HG02970 (cell line): ENCODE measurements at regions not wholly inside any gene's neighbourhood (a gene's known extent, or its start where the extent isn't known, plus 50 kb on each side); places are given as distances from the start of the nearest gene placed in this dataset.

Experiments
- ATAC-seq: cut with Tn5 transposase; IDR thresholded peaks from one replicate; pipeline ENCODE4 v1.9.1; 2021; ENCODE audit warnings: mild to moderate bottlenecking, moderate library complexity, moderate number of reproducible peaks; ENCODE audit not compliant: unreplicated experiment, low FRiP score

GRCh38 chr13:72458701-72459100 lies 268.7 kb downstream of the MZT1 start:
- no peak for ATAC-seq

GRCh38 chr13:72457151-72457550 lies 270.3 kb downstream of the MZT1 start:
- no peak for ATAC-seq

- ATAC-seq: no peak
These were observed 270.9 kb downstream of the MZT1 start for GRCh38 chr13:72456486-72456885.

- no peak for ATAC-seq
These were observed 274.3 kb downstream of the MZT1 start for GRCh38 chr13:72453161-72453560.

- ATAC-seq: no peak
These were observed 279.3 kb downstream of the MZT1 start for GRCh38 chr13:72448082-72448481.

- ATAC-seq: no peak
These were observed 282.4 kb downstream of the MZT1 start for GRCh38 chr13:72444999-72445398.

GRCh38 chr13:72437458-72437857 lies 290.0 kb downstream of the MZT1 start:
- ATAC-seq: no peak

- no peak for ATAC-seq
These were observed 292.2 kb downstream of the MZT1 start for GRCh38 chr13:72435251-72435650.

- ATAC-seq: no peak
These were observed 295.3 kb downstream of the MZT1 start for GRCh38 chr13:72431981-72432682.

GRCh38 chr13:72430923-72431322 lies 296.5 kb downstream of the MZT1 start:
- ATAC-seq: no peak

- ATAC-seq: no peak
These were observed 299.5 kb downstream of the MZT1 start for GRCh38 chr13:72427757-72428528.

- no peak for ATAC-seq
These were observed 303.4 kb downstream of the MZT1 start for GRCh38 chr13:72424059-72424458.

GRCh38 chr13:72415817-72416216 lies 311.6 kb downstream of the MZT1 start:
- no peak for ATAC-seq

- no peak for ATAC-seq
These were observed 314.9 kb downstream of the MZT1 start for GRCh38 chr13:72412481-72412880.

GRCh38 chr13:72405441-72405840 lies 322.0 kb downstream of the MZT1 start:
- no peak for ATAC-seq

- no peak for ATAC-seq
These were observed 323.9 kb downstream of the MZT1 start for GRCh38 chr13:72403396-72404010.

GRCh38 chr13:72400856-72401255 lies 326.6 kb downstream of the MZT1 start:
- ATAC-seq: no peak

- ATAC-seq: no peak
These were observed 328.1 kb downstream of the MZT1 start for GRCh38 chr13:72399351-72399750.

- no peak for ATAC-seq
These were observed 330.2 kb downstream of the MZT1 start for GRCh38 chr13:72397265-72397664.

GRCh38 chr13:72390909-72391308 lies 336.5 kb downstream of the MZT1 start:
- no peak for ATAC-seq

- ATAC-seq: no peak
These were observed 341.2 kb downstream of the MZT1 start for GRCh38 chr13:72386138-72386684.
